ENCODE measurements at regions not wholly inside any gene's neighbourhood (a gene's known extent, or its start where the extent isn't known, plus 50 kb on each side); places are given as distances from the start of the nearest gene placed in this dataset.
"Not testable (repeated sequence)": the region's sequence is repeated elsewhere in the genome, so short reads cannot be mapped to it uniquely, and the experiment has no call there.

GRCh38 chr5:162806195-162806594 is 631.2 kb upstream of the CCNG1 start:
- no peak for DNase-seq
- Mint-ChIP-seq H3K27me3 (no peaks in the 10 kb centered on the region), H3K9me3 (peaks cover 3% of the 10 kb centered on the region), H3K36me3 (no peaks in the 10 kb centered on the region), H3K27ac (no peak overlapping the region), H3K4me1 (no peaks in the 10 kb centered on the region), H3K4me3 (no peak overlapping the region)

- no peak overlapping the region for H3K27ac Mint-ChIP-seq
- no peak for DNase-seq
- peaks cover 4% of the 10 kb centered on the region for H3K9me3 Mint-ChIP-seq
- H3K36me3 Mint-ChIP-seq: no peaks in the 10 kb centered on the region
- H3K4me1 Mint-ChIP-seq: no peaks in the 10 kb centered on the region
- H3K27me3 Mint-ChIP-seq: no peaks in the 10 kb centered on the region
- no peak overlapping the region for H3K4me3 Mint-ChIP-seq
Measured at GRCh38 chr5:162811071-162811470, 626.3 kb upstream of the CCNG1 start.

GRCh38 chr5:162816816-162817215 is 620.6 kb upstream of the CCNG1 start:
- no peak for DNase-seq
- Mint-ChIP-seq H3K4me1 (no peaks in the 10 kb centered on the region), H3K36me3 (no peaks in the 10 kb centered on the region), H3K9me3 (peaks cover 4% of the 10 kb centered on the region), H3K27me3 (no peaks in the 10 kb centered on the region), H3K27ac (no peak overlapping the region), H3K4me3 (no peak overlapping the region)

- no peaks in the 10 kb centered on the region for H3K4me1 Mint-ChIP-seq
- peaks cover 4% of the 10 kb centered on the region for H3K9me3 Mint-ChIP-seq
- no peaks in the 10 kb centered on the region for H3K27me3 Mint-ChIP-seq
- no peak overlapping the region for H3K27ac Mint-ChIP-seq
- no peak overlapping the region for H3K4me3 Mint-ChIP-seq
- H3K36me3 Mint-ChIP-seq: no peaks in the 10 kb centered on the region
- DNase-seq: no peak
Measured at GRCh38 chr5:162817364-162817763, 620.0 kb upstream of the CCNG1 start.

- not testable (repeated sequence) for H3K27me3 Mint-ChIP-seq, H3K27ac Mint-ChIP-seq, H3K4me1 Mint-ChIP-seq, H3K9me3 Mint-ChIP-seq, H3K4me3 Mint-ChIP-seq, H3K36me3 Mint-ChIP-seq, DNase-seq
Measured at GRCh38 chr5:162821664-162822063, 615.7 kb upstream of the CCNG1 start.

GRCh38 chr5:162824360-162824759 is 613.0 kb upstream of the CCNG1 start:
- Mint-ChIP-seq H3K27me3 (no peaks in the 10 kb centered on the region), H3K36me3 (no peaks in the 10 kb centered on the region), H3K4me1 (no peaks in the 10 kb centered on the region)

GRCh38 chr5:162837155-162837554 is 600.2 kb upstream of the CCNG1 start:
- no peaks in the 10 kb centered on the region for H3K27me3 Mint-ChIP-seq
- H3K4me3 Mint-ChIP-seq: no peak overlapping the region
- H3K27ac Mint-ChIP-seq: no peak overlapping the region
- H3K36me3 Mint-ChIP-seq: no peaks in the 10 kb centered on the region
- no peaks in the 10 kb centered on the region for H3K4me1 Mint-ChIP-seq
- no peak for DNase-seq
- H3K9me3 Mint-ChIP-seq: no peaks in the 10 kb centered on the region

More at GRCh38 chr5:162824360-162824759, 613.0 kb upstream of the CCNG1 start:
- Mint-ChIP-seq H3K27ac (no peak overlapping the region), H3K4me3 (no peak overlapping the region), H3K9me3 (peaks cover 9% of the 10 kb centered on the region)
- no peak for DNase-seq

- H3K4me3 Mint-ChIP-seq: no peak overlapping the region
- no peaks in the 10 kb centered on the region for H3K4me1 Mint-ChIP-seq
- H3K27ac Mint-ChIP-seq: no peak overlapping the region
- no peaks in the 10 kb centered on the region for H3K36me3 Mint-ChIP-seq
- H3K27me3 Mint-ChIP-seq: no peaks in the 10 kb centered on the region
- no peak for DNase-seq
- H3K9me3 Mint-ChIP-seq: peaks cover 3% of the 10 kb centered on the region
Measured at GRCh38 chr5:162842727-162843126, 594.7 kb upstream of the CCNG1 start.

GRCh38 chr5:162852134-162852533 is 585.3 kb upstream of the CCNG1 start:
- Mint-ChIP-seq H3K27me3 (no peaks in the 10 kb centered on the region), H3K27ac (no peak overlapping the region), H3K9me3 (peaks cover 14% of the 10 kb centered on the region), H3K36me3 (no peaks in the 10 kb centered on the region), H3K4me1 (no peaks in the 10 kb centered on the region), H3K4me3 (no peak overlapping the region)
- no peak for DNase-seq

- Mint-ChIP-seq H3K4me1 (no peaks in the 10 kb centered on the region), H3K36me3 (no peaks in the 10 kb centered on the region), H3K27ac (no peak overlapping the region), H3K9me3 (peaks cover 17% of the 10 kb centered on the region), H3K4me3 (no peak overlapping the region), H3K27me3 (no peaks in the 10 kb centered on the region)
- no peak for DNase-seq
Measured at GRCh38 chr5:162858770-162859169, 578.6 kb upstream of the CCNG1 start.

- Mint-ChIP-seq H3K27ac (no peak overlapping the region), H3K27me3 (no peaks in the 10 kb centered on the region), H3K4me3 (no peak overlapping the region), H3K9me3 (peaks cover 11% of the 10 kb centered on the region), H3K4me1 (no peaks in the 10 kb centered on the region), H3K36me3 (no peaks in the 10 kb centered on the region)
- DNase-seq: no peak
Measured at GRCh38 chr5:162870966-162871365, 566.4 kb upstream of the CCNG1 start.

GRCh38 chr5:162882629-162883028 is 554.8 kb upstream of the CCNG1 start:
- H3K4me3 Mint-ChIP-seq: no peak overlapping the region
- no peaks in the 10 kb centered on the region for H3K27me3 Mint-ChIP-seq
- H3K36me3 Mint-ChIP-seq: no peaks in the 10 kb centered on the region
- DNase-seq: no peak
- H3K27ac Mint-ChIP-seq: no peak overlapping the region
- peaks cover 4% of the 10 kb centered on the region for H3K9me3 Mint-ChIP-seq
- H3K4me1 Mint-ChIP-seq: no peaks in the 10 kb centered on the region

GRCh38 chr5:162886717-162887116 is 550.7 kb upstream of the CCNG1 start:
- no peaks in the 10 kb centered on the region for H3K4me1 Mint-ChIP-seq
- no peak overlapping the region for H3K27ac Mint-ChIP-seq
- H3K36me3 Mint-ChIP-seq: no peaks in the 10 kb centered on the region
- no peak overlapping the region for H3K4me3 Mint-ChIP-seq
- DNase-seq: no peak
- peaks cover 4% of the 10 kb centered on the region for H3K9me3 Mint-ChIP-seq
- no peaks in the 10 kb centered on the region for H3K27me3 Mint-ChIP-seq

GRCh38 chr5:162888268-162888667 is 549.1 kb upstream of the CCNG1 start:
- Mint-ChIP-seq H3K4me1 (no peaks in the 10 kb centered on the region), H3K27ac (no peak overlapping the region), H3K4me3 (no peak overlapping the region), H3K36me3 (no peaks in the 10 kb centered on the region), H3K9me3 (peaks cover 4% of the 10 kb centered on the region), H3K27me3 (no peaks in the 10 kb centered on the region)
- DNase-seq: no peak

- Mint-ChIP-seq H3K27me3 (no peaks in the 10 kb centered on the region), H3K36me3 (no peaks in the 10 kb centered on the region), H3K4me1 (no peaks in the 10 kb centered on the region), H3K27ac (no peak overlapping the region), H3K9me3 (peaks cover 4% of the 10 kb centered on the region), H3K4me3 (no peak overlapping the region)
- DNase-seq: no peak
Measured at GRCh38 chr5:162911873-162912272, 525.5 kb upstream of the CCNG1 start.

- no peak for DNase-seq
- Mint-ChIP-seq H3K27me3 (no peaks in the 10 kb centered on the region), H3K4me1 (no peaks in the 10 kb centered on the region), H3K9me3 (peaks cover 10% of the 10 kb centered on the region), H3K36me3 (no peaks in the 10 kb centered on the region), H3K27ac (no peak overlapping the region), H3K4me3 (no peak overlapping the region)
Measured at GRCh38 chr5:162916368-162916767, 521.0 kb upstream of the CCNG1 start.

- Mint-ChIP-seq H3K4me1 (no peaks in the 10 kb centered on the region), H3K27ac (no peak overlapping the region), H3K27me3 (no peaks in the 10 kb centered on the region), H3K36me3 (no peaks in the 10 kb centered on the region), H3K4me3 (no peak overlapping the region), H3K9me3 (peaks cover 10% of the 10 kb centered on the region)
- DNase-seq: no peak
Measured at GRCh38 chr5:162929104-162929503, 508.3 kb upstream of the CCNG1 start.

Data from activated naive CD8-positive, alpha-beta T cell treated with anti-CD3 and anti-CD28 coated beads for 36 hours (primary cell).